Mesenchymal stem cell (in vitro differentiated cells and primary cell): ENCODE measurements at regions not wholly inside any gene's neighbourhood (a gene's known extent, or its start where the extent isn't known, plus 50 kb on each side); places are given as distances from the start of the nearest gene placed in this dataset.

Experiments used
- DNase-seq: peaks from one replicate; pipeline ENCODE4 v3.0.0-alpha.2; 2013
- H2AFZ ChIP-seq: one replicate; pipeline ENCODE4 v1.6.1; 2013; ENCODE audit warnings: low read depth, mild to moderate bottlenecking, control low read depth, inconsistent platforms, low read length, moderate library complexity
- H2AK5ac ChIP-seq: 2 replicates; pipeline ENCODE4 v1.6.1; 2013; ENCODE audit warnings: low read length, moderate library complexity, mild to moderate bottlenecking, inconsistent platforms; ENCODE audit not compliant: severe bottlenecking
- H2BK120ac ChIP-seq: one replicate; pipeline ENCODE4 v1.6.1; 2013; ENCODE audit warnings: low read depth, mild to moderate bottlenecking, inconsistent platforms, low read length, moderate library complexity
- H2BK12ac ChIP-seq, 2 experiments: one replicate each; pipeline ENCODE4 v1.6.1; 2013; ENCODE audit warnings: inconsistent platforms in 2 of 2, low read length in 2 of 2, mild to moderate bottlenecking in 2 of 2, moderate library complexity in 2 of 2, control low read depth in 1 of 2
- H2BK15ac ChIP-seq: one replicate; pipeline ENCODE4 v1.6.1; 2013; ENCODE audit warnings: mild to moderate bottlenecking, low read depth, inconsistent platforms; ENCODE audit not compliant: poor library complexity, severe bottlenecking
- H2BK5ac ChIP-seq: 2 replicates; pipeline ENCODE4 v1.6.1; 2013; ENCODE audit warnings: low read depth, mild to moderate bottlenecking, low read length, control low read depth, inconsistent platforms; ENCODE audit not compliant: poor library complexity, severe bottlenecking
- H3K14ac ChIP-seq, 2 experiments: one replicate each; pipeline ENCODE4 v1.6.1; 2013; ENCODE audit warnings: inconsistent platforms in 2 of 2, low read length in 2 of 2, control low read depth in 1 of 2, mild to moderate bottlenecking in 1 of 2, moderate library complexity in 1 of 2
- H3K18ac ChIP-seq, 2 experiments: one replicate each; pipeline ENCODE4 v1.6.1; 2013; ENCODE audit warnings: inconsistent platforms in 2 of 2, low read length in 2 of 2, control low read depth in 1 of 2, low read depth in 1 of 2, mild to moderate bottlenecking in 1 of 2
- H3K23ac ChIP-seq, 2 experiments: one replicate each; pipeline ENCODE4 v1.6.1; 2013; ENCODE audit warnings: inconsistent platforms in 2 of 2, low read length in 2 of 2, mild to moderate bottlenecking in 2 of 2, moderate library complexity in 2 of 2, control low read depth in 1 of 2
- H3K27ac ChIP-seq: 2 replicates; pipeline ENCODE4 v1.5.1; 2013; ENCODE audit warnings: mild to moderate bottlenecking, moderate library complexity, low read length, control low read depth, inconsistent platforms; ENCODE audit not compliant: poor library complexity, severe bottlenecking
- H3K27me3 ChIP-seq, 2 experiments: 2 replicates each; pipeline versions ENCODE4 v1.6.1 to v1.7.0; 2013; ENCODE audit warnings: low read length in 2 of 2, mild to moderate bottlenecking in 2 of 2, moderate library complexity in 2 of 2, control low read depth in 1 of 2, inconsistent platforms in 1 of 2; ENCODE audit not compliant: control insufficient read depth in 1 of 2, insufficient read depth in 1 of 2
- H3K36me3 ChIP-seq, 2 experiments: 2 replicates each; pipeline versions ENCODE4 v1.6.1 to v1.7.0; 2013; ENCODE audit warnings: low read length in 2 of 2, control low read depth in 1 of 2, inconsistent platforms in 1 of 2, low read depth in 1 of 2, mild to moderate bottlenecking in 1 of 2; ENCODE audit not compliant: insufficient read depth in 2 of 2, control insufficient read depth in 1 of 2
- H3K4ac ChIP-seq, 2 experiments: one replicate each; pipeline ENCODE4 v1.6.1; 2013; ENCODE audit warnings: inconsistent platforms in 2 of 2, low read length in 2 of 2, mild to moderate bottlenecking in 2 of 2, moderate library complexity in 2 of 2, control low read depth in 1 of 2, low read depth in 1 of 2
- H3K4me1 ChIP-seq: 2 replicates; pipeline ENCODE4 v1.6.1; 2013; ENCODE audit warnings: low read depth, low read length, control low read depth; ENCODE audit not compliant: control insufficient read depth, insufficient read depth
- H3K4me2 ChIP-seq: 2 replicates; pipeline ENCODE4 v1.6.1; 2013; ENCODE audit warnings: low read length, mild to moderate bottlenecking, inconsistent platforms; ENCODE audit not compliant: poor library complexity, severe bottlenecking
- H3K4me3 ChIP-seq, 2 experiments: 2 replicates each; pipeline versions ENCODE4 v1.5.1 to v1.7.0; 2013; ENCODE audit warnings: low read length in 2 of 2, mild to moderate bottlenecking in 2 of 2, control low read depth in 1 of 2, low read depth in 1 of 2; ENCODE audit not compliant: insufficient read depth in 1 of 2
- H3K79me1 ChIP-seq: replicated peaks from 2 replicates; pipeline ENCODE4 v1.6.1; 2013; ENCODE audit warnings: mild to moderate bottlenecking, control low read depth, low read length, inconsistent platforms; ENCODE audit not compliant: poor library complexity, severe bottlenecking
- H3K9ac ChIP-seq: 2 replicates; pipeline ENCODE4 v1.7.0; 2013; ENCODE audit warnings: mild to moderate bottlenecking, low read length, moderate library complexity
- H3K9me3 ChIP-seq: 2 replicates; pipeline ENCODE4 v1.7.0; 2013; ENCODE audit warnings: mild to moderate bottlenecking, low read length; ENCODE audit not compliant: control insufficient read depth
- H4K8ac ChIP-seq: one replicate; pipeline ENCODE4 v1.6.1; 2013; ENCODE audit warnings: inconsistent platforms, mild to moderate bottlenecking, low read length, moderate library complexity
- H4K91ac ChIP-seq: one replicate; pipeline ENCODE4 v1.6.1; 2013; ENCODE audit warnings: mild to moderate bottlenecking, low read length, inconsistent platforms
- WGBS: methylation state at CpG from one replicate; pipeline ENCODE4 v1.1.7; 2013; ENCODE audit warnings: mixed read lengths; 5-methylcytosine and 5-hydroxymethylcytosine counted together

DNA sequence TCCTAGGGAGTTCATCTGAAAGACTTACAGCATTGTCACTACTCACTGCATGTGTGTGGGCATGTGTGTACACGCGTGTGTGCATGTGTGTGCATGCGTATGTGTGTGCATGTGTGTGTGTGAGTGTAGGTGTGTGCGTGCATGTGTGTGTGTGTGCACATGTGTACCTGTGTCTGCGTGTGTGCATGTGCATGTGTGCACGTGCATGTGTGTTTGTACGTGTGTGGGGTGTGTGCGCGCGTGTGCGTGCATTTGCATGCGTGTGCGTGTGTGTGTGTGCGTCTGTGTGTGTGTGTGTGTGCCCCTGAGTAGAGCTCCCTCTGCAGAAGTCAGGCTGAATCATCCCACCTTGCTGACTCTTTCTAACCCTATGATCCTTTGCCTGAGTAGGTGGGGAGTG is 114.8 kb upstream of the RBFOX1 start:
- H4K91ac ChIP-seq: no peak overlapping the region
- H4K8ac ChIP-seq: no peak overlapping the region
- H3K14ac ChIP-seq: no peak overlapping the region
- H3K36me3 ChIP-seq: no peaks in the 10 kb centered on the region
- WGBS: 84% methylated on average over 13 of the region's 14 CpGs
- H3K79me1 ChIP-seq: no peaks in the 10 kb centered on the region
- H3K9ac ChIP-seq: no peak overlapping the region
- H2BK120ac ChIP-seq: no peak overlapping the region
- H3K4ac ChIP-seq: no peak overlapping the region
- H3K4me1 ChIP-seq: peaks cover 2% of the 10 kb centered on the region
- peaks cover 13% of the 10 kb centered on the region for H3K9me3 ChIP-seq
- H2BK15ac ChIP-seq: no peak overlapping the region
- no peaks in the 10 kb centered on the region for H3K27me3 ChIP-seq
- no peak overlapping the region for H3K18ac ChIP-seq
- no peak overlapping the region for H3K27ac ChIP-seq
- no peak overlapping the region for H3K23ac ChIP-seq
- H3K4me2 ChIP-seq: no peak overlapping the region
- no peak for DNase-seq
- no peak overlapping the region for H2BK12ac ChIP-seq
- no peak overlapping the region for H2AK5ac ChIP-seq
- no peak overlapping the region for H3K4me3 ChIP-seq
- no peak overlapping the region for H2BK5ac ChIP-seq
- H2AFZ ChIP-seq: no peak overlapping the region

DNA sequence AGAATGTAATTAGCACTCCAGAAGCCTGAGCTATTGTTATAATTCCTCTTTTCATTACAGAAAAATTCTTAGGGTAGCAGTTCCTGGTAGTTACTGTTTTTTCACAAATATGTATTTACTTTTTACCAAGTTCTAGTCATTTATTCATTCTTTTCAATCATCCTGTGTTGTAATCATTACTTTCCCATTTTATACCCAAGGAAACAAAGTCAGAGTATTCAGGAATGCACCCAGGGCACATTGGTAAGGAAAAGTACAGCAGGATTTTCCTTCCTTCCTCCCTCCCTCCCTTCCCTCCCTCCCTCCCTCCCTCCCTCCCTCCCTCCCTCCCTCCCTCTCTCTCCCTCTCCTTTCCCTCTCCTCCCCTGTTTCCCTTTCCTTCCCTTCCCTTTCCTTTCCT is 115.9 kb upstream of the RBFOX1 start:
- Histone ChIP-seq H2BK120ac (no peak overlapping the region), H3K4me3 (no peak overlapping the region), H2BK5ac (no peak overlapping the region), H4K91ac (no peak overlapping the region), H3K4me2 (no peak overlapping the region), H2AFZ (no peak overlapping the region), H3K36me3 (no peaks in the 10 kb centered on the region), H3K4ac (no peak overlapping the region), H3K4me1 (peaks cover 2% of the 10 kb centered on the region), H2AK5ac (no peak overlapping the region), H2BK12ac (no peak overlapping the region), H4K8ac (no peak overlapping the region), H3K79me1 (no peaks in the 10 kb centered on the region), H3K9me3 (peaks cover 5% of the 10 kb centered on the region), H3K18ac (no peak overlapping the region), H3K23ac (no peak overlapping the region), H2BK15ac (no peak overlapping the region), H3K27me3 (no peaks in the 10 kb centered on the region), H3K27ac (no peak overlapping the region), H3K14ac (no peak overlapping the region), H3K9ac (no peak overlapping the region)
- no peak for DNase-seq

DNA sequence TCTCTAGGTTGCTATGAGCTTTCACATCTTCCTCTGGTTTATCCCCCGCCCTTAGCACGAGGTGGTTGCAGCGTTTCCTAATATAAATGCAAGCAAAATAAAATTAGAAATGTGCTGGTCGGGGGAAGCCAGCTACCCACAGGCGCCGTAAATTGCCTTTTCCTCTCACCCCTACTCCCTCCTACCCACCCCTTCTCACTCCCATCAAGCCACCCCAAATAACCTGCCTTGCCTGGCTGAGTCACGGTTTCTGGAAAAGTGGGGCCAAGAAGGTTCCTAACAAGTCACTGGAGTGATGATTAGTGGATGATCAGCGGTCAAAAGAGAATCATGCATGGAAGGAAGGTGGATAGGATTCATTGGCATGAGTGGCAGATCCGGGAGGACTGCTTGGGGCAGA is 120.9 kb upstream of the RBFOX1 start:
- Histone ChIP-seq H3K4ac (no peak overlapping the region), H2AFZ (no peak overlapping the region), H3K9me3 (peaks cover 5% of the 10 kb centered on the region), H2BK120ac (no peak overlapping the region), H3K23ac (no peak overlapping the region), H3K27me3 (no peaks in the 10 kb centered on the region), H3K4me3 (no peak overlapping the region), H3K4me2 (no peak overlapping the region), H3K9ac (no peak overlapping the region), H3K18ac (no peak overlapping the region), H4K91ac (no peak overlapping the region), H2AK5ac (no peak overlapping the region), H3K36me3 (no peaks in the 10 kb centered on the region), H4K8ac (no peak overlapping the region), H3K14ac (no peak overlapping the region), H3K27ac (no peak overlapping the region), H2BK5ac (no peak overlapping the region), H2BK15ac (no peak overlapping the region), H3K79me1 (no peaks in the 10 kb centered on the region), H2BK12ac (no peak overlapping the region), H3K4me1 (no peaks in the 10 kb centered on the region)
- WGBS: 83% methylated on average over 8 of the region's 9 CpGs
- no peak for DNase-seq

DNA sequence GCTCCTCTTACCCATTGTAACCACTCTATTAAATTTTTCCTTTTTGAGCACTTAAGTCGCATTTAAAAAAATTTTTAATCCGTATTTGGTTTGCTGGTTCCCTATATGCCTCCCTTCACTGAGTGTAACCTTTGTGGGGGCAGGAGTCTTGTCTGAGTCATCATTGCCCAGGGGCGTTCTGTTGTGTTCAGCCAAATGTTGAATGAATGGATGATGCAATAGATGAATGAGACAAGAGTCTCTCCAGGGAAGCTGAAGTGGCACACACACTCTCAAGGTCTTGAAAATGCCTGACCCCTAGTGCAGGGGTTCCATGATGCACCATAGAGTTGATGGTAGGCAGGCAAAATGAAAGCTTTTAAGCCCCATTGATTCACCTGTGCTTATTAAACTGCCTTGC is 123.0 kb upstream of the RBFOX1 start:
- Histone ChIP-seq H3K14ac (no peak overlapping the region), H2BK12ac (no peak overlapping the region), H3K27me3 (no peaks in the 10 kb centered on the region), H2BK15ac (no peak overlapping the region), H2BK120ac (no peak overlapping the region), H2AFZ (no peak overlapping the region), H3K79me1 (no peaks in the 10 kb centered on the region), H3K9ac (no peak overlapping the region), H3K4me1 (no peaks in the 10 kb centered on the region), H3K4ac (no peak overlapping the region), H3K4me3 (no peak overlapping the region), H2AK5ac (no peak overlapping the region), H3K36me3 (no peaks in the 10 kb centered on the region), H3K4me2 (no peak overlapping the region), H3K18ac (no peak overlapping the region), H3K27ac (no peak overlapping the region), H4K91ac (no peak overlapping the region), H3K23ac (no peak overlapping the region), H2BK5ac (no peak overlapping the region), H3K9me3 (peaks cover 8% of the 10 kb centered on the region), H4K8ac (no peak overlapping the region)
- 74% methylated on average over 3 of the region's 3 CpGs for WGBS
- DNase-seq: no peak
